GM12892 (cell line): ENCODE measurements at regions not wholly inside any gene's neighbourhood (a gene's known extent, or its start where the extent isn't known, plus 50 kb on each side); places are given as distances from the start of the nearest gene placed in this dataset.

Experiments
- POLR2A ChIP-seq: IDR thresholded peaks from 2 replicates; pipeline ENCODE4 v1.6.1; 2011; ENCODE audit warnings: low read depth, low read length, control low read depth
- POLR2AphosphoS5 ChIP-seq: IDR thresholded peaks from 2 replicates; pipeline ENCODE4 v1.6.1; 2011; ENCODE audit warnings: low read depth, low read length, control low read depth
- TAF1 ChIP-seq: IDR thresholded peaks from 2 replicates; pipeline ENCODE4 v1.6.1; 2011; ENCODE audit warnings: low read depth, mild to moderate bottlenecking, control low read depth, low read length, borderline replicate concordance

GRCh38 chr4:57404483-57404882 is 294.3 kb upstream of the IGFBP7 start:
- TF ChIP-seq POLR2A (no peak), POLR2AphosphoS5 (no peak), TAF1 (no peak)
